ENCODE measurements at regions not wholly inside any gene's neighbourhood (a gene's known extent, or its start where the extent isn't known, plus 50 kb on each side); places are given as distances from the start of the nearest gene placed in this dataset.

GRCh38 chr12:24748326-24748725 lies 200.6 kb downstream of the BCAT1 start:
- TF ChIP-seq CTCF (IDR thresholded peaks at IDR 0.05 in 8 of 11, conservative IDR thresholded peaks at IDR 0.05 in 3 of 11) (no peak), POLR2A (IDR thresholded peaks at IDR 0.05) (no peak), POLR2AphosphoS5 (IDR thresholded peaks at IDR 0.05) (no peak)

Data from spleen (tissue), 7 donors.